Renal cortical epithelial cell (primary cell): ENCODE measurements at regions not wholly inside any gene's neighbourhood (a gene's known extent, or its start where the extent isn't known, plus 50 kb on each side); places are given as distances from the start of the nearest gene placed in this dataset.

ENCODE experiments used
- DNase-seq: peaks from one replicate; pipeline ENCODE4 v3.0.0-alpha.2; 2011; ENCODE audit warnings: low read depth

DNA sequence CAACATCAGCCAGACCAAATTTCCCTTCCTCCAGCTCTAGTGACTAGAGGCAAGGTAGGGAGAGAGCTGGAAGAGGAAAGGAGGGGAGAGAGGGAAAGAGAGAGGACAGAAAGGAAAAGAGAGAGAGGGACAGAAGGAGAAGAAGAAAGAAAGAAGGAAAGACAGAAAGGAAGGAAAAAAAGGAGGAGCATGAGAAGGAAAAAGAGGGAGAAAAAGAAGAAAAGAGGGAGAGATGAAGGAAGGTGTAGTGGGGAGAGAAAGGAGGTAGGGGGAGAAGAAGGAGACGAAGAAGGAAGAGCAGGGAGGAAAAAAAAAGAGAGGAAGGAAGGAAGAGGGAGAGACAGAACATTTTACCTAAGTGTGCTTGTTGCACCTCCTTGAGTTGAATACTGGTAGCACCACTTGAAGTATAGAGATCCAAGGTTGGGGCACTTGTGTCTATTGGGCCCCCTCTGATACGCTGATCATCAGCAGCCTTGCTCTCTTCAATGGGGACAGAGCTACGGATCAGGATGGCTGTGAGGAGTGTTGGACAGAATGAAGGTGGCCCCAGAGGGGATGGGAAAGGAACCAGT, 232.5 kb downstream of the SUDS3 start:
- DNase-seq = no peak

DNA sequence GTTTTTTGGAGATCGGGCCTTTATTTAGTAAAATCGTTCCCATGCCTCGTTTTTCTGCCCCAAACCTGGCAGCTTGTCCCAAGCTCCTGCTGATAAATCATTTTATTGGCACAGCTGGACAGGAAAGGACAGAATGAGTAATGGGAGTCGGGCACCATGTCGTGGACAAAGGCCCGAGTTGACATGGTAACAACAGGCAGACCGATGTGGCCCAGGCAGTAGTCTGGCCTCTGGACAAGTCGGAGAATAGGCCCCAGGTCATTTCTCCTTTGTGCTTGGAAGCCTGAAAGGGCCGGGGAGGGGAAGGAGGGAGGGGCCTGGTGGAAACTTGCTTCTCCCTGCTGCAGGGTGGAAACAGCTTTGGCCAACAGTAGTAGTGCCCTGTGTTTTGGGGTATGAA, 234.9 kb downstream of the SUDS3 start:
- no peak for DNase-seq

DNA sequence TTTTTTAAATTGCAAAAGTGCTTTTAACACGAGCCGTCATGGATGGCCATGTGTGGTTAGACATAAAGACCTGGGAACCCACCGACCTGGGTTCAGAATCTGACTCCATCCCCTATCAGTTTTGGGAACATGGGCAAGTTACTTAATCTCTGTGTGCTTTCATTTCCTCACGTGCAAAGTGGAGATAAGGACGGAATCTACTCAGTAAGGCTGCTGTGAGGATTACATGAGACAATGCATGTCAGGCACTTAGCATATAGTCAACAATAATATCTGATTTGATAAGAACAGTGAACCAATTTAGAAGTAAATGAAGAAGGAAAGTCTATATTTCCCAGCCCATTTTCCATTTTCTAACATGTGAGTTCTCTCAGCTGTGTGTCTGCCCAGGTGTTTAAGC, 235.4 kb downstream of the SUDS3 start:
- DNase-seq = no peak

DNA sequence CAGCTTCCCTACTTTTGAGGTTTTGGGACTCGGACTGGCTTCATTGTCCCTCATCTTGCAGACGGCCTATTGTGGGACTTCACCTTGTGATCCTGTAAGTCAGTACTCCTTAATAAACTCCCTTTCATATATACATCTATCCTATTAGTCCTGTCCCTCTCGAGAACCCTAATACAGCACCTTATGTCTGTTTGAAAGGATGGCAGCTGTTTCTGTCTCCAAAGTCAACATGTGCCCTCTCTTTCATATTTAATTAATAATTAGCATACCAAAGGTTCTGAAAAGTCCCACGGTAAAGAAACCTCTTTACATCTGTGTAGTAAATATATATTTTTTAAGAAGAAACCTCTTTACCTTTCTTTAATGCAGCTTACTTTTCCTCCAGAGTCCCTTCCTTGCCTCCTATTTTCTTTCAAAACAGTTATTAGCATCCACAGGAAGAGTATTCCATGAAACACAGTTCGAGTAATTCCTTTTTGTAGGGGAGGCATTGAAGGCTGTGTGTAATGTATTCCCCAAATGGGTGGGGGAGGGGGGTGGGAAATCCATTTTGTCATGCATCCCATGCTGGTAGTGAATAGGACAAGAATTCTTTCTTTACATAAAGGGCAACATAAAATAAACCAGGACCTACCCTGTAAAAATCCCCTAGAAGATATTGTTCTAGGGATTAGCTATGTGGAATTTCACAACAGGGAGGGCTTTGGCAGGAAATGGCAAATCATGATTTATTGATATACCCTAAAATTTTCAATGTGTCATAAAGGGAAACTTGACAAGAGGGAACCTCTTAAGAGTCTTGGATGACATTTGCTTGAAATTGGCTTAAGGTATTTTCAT, 241.5 kb downstream of the SUDS3 start:
- no peak for DNase-seq

DNA sequence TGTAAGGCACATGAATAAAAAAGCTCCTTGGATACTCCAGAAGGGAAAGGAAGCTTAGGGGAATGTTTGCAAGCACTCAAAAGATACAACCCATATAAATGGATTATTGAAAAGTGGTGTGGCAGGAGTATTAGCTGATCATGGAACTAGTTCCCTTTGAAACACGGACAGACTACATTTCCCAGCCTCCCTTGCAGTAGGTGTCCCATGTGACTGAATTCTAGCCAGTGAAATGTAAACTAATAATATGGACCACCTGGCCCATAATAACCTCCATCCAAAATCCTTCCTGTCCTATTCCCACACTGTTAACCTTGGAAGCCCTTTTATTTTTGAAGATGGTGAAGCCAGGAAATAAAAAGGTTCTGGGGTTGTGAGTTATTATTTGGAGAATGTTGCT, 242.3 kb downstream of the SUDS3 start:
- no peak for DNase-seq

DNA sequence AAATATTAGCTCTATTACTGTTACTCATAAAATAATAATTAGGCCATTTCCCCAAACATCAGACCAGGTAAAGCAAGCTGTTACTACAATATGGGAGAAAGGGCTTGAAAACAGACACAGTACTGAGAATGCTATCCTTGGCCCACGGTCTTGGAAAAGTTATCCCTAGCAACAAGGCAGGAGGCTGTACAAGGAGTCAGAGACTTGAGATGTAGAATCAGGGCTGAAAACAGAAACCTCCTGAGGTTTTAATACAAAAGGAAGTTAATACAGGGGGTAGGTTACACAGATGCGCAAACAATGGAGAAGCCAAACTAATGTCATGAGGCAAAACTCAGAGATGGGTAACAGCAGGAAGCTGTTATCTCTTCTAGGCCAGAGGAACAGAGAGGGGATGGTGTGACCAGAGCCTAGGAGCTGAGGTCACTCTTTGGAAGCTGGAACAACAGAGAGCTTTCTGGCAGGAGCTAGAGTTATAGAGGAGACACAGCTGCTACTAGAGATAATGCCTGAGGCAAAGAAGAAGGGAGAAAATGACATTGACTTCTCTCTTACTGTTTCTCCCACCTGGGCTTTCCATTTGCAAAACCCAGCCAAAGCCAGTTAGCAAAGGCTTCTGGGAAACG, 248.8 kb downstream of the SUDS3 start:
- no peak for DNase-seq

DNA sequence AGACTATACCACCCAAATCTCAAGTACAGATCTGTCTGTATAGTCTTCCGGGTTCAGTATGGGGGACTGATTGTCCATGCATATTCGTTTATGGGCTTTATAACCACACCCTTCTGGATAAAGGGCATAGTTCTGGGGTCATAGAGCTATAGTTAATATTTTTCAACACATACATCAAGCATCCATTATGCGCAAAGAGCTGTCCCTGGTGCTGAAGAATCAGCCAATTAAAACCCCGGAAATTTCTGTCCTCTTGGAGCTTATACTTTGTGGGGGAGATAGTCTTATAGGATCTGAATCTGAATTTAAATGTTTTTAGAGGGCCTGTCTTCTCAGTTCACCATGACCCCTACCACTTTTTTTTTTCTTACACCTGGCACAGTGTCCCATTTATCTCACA, 256.7 kb downstream of the SUDS3 start:
- no peak for DNase-seq

DNA sequence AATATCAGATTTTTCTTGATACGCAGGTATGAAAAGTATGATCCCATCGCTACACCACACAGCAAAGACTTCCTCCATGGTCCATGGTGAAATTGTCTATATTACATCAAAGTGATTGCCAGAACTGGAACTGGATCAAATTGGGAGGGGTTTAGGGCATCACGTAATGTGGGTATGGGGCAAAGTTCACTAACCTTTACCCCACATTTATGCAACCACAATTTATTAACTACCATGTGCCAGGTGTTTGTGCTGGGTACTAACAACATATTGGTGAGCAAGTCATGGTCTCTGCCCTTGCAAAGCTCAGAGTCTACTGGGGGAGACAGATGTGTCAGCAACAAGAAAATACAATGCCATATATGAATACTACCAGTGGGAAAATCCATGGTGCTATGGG, 258.9 kb downstream of the SUDS3 start:
- no peak for DNase-seq

DNA sequence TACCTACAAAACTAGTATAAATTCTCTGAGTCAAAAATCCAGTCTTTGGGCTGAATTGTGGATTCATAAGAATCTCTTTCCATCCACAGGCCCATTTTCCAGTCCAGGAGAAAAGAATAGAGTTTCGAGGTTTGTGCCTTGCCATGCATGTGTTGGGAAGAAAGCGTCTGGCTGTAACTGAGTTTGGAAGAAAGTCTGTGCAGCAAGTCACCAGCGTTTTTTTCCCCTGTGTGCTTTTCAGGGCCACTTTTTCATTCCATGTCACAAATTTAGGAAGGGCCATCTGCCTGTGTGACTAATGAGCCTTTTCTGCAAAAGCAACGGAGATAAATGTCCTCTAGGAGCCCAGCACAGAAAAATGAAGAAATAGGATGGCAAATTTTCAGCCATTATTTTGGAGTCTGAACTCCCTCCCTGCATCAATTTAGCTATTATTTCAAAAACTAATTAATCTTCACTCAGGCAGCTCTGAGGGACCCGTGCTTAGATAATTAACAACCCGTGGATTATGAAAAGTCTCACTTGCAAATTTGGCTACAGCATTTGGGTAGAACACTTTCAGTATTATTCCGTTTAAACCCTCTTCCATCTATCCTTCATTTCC, 261.5 kb downstream of the SUDS3 start:
- DNase-seq = no peak

DNA sequence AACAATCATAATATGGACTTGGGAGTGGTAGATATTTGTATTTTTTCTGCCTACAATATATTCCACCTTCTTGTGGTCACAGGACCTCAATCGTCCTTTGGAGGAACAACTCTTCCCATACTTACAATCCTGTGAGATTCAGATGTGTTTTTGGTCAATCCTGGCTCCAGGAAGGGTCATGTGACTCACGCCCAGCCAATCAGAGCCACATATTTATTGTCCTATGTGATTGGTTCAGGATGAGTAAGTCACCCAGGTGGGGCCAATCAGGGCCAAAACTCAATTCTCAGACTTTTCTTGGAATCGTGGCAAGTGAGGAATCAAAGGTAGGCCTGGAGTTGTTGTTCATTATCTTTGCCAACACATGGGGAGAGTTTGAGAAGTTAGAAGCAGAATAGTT, 264.9 kb downstream of the SUDS3 start:
- no peak for DNase-seq

DNA sequence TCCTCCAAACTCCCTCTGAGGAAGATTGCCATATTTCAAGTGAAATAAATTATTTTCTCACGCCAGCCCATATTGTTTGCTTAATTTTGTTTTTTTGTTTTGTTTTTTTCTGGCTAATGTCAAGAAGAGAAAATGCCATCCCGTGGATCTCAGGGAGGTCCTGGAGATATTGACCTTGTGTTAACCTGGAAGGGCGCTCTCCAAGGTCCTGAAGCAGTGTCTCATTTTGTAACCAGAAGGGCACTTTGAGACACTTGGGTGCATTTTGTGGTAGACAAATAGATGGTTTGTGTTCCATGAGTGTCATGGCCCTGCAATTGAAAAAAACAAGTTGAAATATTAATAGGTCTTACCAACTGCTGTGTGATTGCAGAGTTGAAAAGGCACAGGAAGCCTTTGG, 268.9 kb downstream of the SUDS3 start:
- DNase-seq = no peak

DNA sequence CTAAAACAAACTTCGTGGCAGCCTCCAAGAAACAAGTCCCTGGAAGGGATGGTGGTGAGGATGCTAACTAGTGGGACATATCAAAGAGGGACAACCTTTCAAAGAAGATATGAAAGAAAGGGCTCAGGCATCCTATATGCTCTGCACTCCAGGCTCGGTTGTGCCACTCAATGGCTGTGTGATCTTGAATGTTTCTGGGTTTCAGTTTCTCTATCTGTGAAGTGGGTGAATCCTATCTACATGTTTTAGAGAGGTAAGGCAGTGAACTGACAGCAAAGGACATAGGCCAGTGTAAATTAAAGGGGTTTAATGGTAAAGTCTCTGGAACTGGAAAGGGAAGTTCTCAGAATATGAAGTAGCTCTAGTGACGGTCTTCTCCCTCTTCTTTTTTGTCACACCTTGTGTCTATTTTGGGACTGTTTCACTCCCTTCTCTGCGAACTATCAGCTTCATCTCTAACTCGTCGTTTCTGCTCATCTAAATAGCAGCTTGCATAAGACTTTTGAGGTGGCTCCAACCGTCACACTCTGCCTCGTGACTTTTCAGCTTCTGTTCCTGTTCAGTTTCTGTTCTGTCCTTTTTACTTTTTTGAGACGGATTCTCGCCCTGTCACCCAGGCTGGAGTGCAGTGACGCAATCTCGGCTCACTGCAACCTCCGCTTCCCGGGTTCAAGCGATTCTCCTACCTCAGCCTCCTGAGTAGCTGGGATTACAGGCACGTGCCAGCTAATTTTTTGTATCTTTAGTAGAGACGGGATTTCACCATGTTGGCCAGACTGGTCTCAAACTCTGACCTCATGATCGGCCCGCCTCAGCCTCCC, 273.6 kb downstream of the SUDS3 start:
- DNase-seq = no peak

DNA sequence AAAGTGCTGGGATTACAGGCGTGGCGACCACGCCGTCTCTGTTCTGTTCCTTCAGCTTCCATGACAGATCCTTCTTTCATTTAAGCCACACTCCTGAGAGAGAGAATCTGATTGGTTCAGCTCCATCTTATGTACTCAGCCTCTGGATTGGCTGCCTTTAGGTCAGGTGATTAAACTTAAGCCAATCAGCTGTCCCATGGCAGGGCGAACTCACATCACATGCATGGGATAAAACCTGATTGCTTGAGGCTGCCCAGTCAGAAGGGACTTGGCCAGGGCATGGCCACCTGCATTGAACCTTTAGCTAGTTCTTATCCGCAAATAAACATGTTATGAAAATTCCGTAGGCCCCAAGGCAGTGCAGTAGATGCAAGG, 274.2 kb downstream of the SUDS3 start:
- DNase-seq = no peak

DNA sequence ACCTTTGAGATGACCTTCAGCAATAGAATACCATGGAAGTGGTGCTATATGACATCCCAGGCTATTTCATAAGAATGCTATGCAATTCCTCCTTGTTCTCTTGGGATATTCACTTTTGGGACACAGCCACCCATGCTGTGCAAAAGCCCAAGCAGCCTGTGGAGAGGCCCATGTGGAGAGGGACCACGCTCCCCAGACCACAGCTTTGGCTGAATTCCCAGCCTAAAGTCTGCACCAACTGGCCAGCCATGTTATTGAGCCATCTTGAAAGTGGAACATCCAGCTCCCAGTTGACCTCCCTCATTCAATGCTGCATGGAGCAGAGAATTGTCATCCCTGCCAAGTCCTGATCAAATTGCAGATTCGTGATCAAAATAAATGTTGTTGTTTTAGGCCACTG, 275.1 kb downstream of the SUDS3 start:
- no peak for DNase-seq

DNA sequence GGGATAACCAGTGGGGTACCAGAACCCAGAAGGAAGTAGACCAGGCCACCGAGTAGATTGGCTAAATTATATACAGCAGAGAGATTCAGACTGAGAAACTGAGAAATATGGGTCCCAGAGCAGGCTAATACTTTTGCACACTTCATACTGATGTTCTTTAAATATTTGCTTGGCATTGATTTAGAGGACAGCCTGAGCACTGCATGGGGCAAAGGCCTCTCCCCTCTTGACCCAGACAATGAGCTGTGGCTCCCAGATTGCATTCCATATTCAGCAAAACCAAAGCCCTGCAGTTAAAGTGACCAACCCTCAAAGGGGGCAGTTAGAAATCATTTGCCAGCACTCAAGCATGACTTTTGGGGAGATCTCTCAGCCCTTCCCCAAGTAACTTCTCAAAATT, 279.2 kb downstream of the SUDS3 start:
- DNase-seq = no peak

DNA sequence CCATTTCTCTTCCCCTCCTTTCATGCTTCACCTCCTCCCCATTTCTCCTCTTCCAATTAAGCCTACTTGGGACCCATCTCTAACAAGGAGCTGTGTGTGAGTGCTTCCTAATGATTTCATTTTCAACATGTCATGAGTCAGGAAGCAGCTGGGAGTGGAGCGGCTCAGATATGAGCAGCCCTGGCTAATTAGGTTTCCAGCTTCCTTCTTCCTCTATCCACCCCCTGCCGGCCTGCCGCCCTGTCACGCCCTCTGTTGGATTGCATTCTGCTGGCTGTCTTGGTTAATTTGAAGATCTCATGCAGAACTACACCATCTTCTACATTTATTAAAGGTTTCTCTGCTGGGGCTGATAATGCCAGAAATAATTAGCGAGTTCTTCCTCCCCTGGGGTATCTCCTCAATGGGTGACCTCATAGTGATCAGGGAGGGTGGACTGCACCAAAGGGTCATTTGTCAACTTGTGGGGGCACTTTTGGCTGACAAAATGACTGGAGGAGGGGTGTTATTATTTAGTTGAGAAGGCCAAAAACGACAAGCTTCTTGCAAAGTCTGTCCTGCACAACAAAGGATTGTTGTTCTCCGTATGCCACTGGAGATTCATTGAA, 300.9 kb upstream of the SRRM4 start:
- no peak for DNase-seq

DNA sequence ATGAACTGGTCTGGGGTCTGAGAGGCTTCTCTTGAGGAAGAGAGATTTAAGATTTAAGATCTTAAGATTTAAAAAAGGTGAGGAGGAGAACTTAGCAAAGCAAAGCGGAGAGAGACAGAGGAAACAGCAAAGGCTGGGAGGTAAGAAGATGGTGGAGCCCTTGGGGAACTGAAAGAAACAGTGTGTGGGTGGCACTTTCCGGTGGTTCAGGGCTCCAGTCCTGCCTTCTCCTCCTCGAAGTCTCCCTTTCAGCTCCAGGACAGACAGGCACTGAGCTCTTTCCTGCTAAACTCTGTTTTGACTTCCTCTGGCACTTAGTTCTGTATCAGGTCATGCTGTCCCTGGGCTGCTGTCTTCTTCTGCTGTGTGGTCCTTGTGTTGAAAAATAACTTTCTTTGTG, 298.7 kb upstream of the SRRM4 start:
- no peak for DNase-seq

DNA sequence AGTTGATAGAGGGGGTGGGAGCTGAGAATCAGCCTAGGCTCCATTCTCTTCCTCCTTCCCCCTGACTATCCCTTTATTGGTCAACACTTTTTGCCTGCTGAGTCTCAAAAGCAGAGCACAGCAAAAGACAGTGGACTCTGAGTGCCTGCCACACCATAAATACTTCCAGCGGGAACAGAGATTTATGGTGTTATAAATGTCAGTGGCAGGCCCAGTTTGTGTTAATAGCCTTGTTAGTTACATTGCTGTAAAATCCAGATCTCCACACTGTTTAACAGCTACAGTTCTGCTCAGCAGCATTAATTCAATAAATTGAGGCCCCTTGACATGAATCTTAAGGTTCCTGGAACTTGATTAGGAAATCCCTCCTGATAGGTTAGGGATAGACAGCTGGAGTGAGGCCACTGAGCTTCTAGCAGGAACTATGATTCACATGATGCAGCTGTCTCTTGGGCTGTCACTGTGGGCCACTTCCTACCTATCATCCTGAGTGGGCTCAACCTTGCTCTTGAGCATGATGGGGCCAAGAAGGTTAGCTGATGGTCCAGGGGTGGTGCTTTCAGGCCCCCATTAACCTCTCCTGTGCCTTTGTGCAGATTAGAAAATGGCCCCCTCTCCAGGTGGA, 295.2 kb upstream of the SRRM4 start:
- DNase-seq = no peak

DNA sequence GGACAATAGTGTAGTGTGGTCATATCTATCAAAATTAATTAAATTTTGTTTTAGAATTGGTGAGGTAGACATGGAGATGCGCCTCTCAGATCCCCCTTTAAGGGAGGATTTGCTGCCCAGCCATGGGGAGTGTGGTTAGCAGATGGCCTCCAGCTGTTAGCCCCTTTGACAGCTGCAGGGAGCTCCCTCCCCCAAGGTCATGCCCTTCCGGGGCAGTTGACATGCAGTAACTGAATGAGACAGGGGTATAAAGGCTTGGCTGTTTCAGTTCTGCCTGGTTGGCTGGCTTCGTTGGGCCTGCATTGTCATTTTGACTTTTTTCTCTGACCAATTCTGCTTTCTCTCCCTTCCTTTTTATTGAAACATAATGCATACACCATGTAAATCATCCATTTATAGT, 291.5 kb upstream of the SRRM4 start:
- DNase-seq = no peak

DNA sequence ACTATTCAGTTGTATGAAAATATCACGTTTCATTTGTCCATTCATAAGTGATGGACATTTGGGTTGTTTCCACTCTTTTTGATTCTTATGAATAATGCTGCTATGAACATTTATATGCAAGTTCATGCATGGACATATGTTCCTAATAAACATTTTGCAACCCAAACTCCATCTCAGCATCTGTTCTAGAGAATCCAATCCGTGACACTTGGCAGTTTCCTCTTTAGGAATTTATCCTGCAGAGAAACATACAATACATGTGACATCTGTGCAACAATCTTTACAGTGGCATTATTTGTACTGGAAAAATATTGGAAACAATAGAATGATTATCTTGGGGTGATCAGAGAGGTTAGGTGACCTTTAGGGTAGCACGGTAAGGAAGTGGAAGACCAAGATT, 290.8 kb upstream of the SRRM4 start:
- DNase-seq = no peak

DNA sequence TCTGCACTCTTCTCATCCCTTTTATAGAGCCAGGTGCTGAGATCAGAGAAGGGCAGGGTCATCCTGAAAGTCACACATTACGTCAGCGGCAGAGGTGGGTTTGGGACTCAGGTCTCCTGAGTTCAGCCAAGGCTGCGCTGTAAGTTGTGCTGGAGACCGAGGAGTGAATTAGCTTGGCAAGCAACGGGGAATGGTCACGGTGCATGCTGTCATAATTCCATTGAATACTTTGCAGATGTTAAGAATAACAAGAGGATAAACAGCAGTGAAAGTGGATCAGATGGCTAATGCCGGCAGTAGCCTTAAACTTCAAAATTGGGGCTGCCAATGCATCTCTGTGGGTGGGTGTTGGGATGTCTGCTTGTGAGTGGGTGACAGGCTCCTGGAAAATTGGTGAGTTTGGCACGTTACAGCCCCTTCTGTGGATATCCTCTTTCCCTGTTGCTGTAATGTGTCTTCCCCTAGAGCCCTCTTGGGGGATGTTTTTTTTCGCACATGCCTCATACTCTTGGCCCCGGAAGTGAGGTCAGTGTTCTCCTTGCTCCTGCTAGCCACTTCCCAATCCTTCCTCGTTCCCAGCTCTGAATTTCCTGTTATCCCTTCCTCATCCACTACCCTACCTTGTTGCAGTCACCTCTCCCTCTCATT, 287.1 kb upstream of the SRRM4 start:
- no peak for DNase-seq
